Endothelial cell of umbilical vein (primary cell): ENCODE measurements at regions not wholly inside any gene's neighbourhood (a gene's known extent, or its start where the extent isn't known, plus 50 kb on each side); places are given as distances from the start of the nearest gene placed in this dataset.

Experiments
- BruUV-seq: library from RNA; stranded (reverse); fragments of 400-500 nt; replicated peaks from 2 replicates; lab custom pipeline; 2021; lab: Mats Ljungman, UMichigan
- CTCF ChIA-PET: fragments of 300-600, 350-600 bp; sonication (Branson Sonifier 250); formaldehyde crosslinking; loops from one replicate; lab custom pipeline; 2021; ENCODE audit warnings: antibody characterized with exemption, inconsistent platforms; lab: Charles Lee
- POLR2A ChIA-PET: fragments of 300-600, 350-600 bp; sonication (Branson Sonifier 250); formaldehyde crosslinking; loops from one replicate; lab custom pipeline; 2021; ENCODE audit warnings: antibody characterized with exemption, inconsistent platforms; lab: Charles Lee
- DNase-seq: peaks from one replicate; pipeline ENCODE4 v3.0.0-alpha.2; 2011; ENCODE audit warnings: low read depth, low spot score
- FAIRE-seq: peaks from 2 replicates; lab custom pipeline; 2011; peaks lifted over from hg19 to GRCh38; lab: Jason Lieb, UNC
- H2AFZ ChIP-seq: 2 replicates; pipeline ENCODE4 v1.6.0; 2012; ENCODE audit warnings: low read depth, low read length, control low read depth, inconsistent platforms
- H3K27ac ChIP-seq: 2 replicates; pipeline ENCODE4 v1.5.1; 2011; ENCODE audit warnings: low read depth, mild to moderate bottlenecking, control low read depth, low read length, moderate library complexity; ENCODE audit not compliant: insufficient read depth
- H3K27me3 ChIP-seq, 2 experiments: 2 replicates each; pipeline versions ENCODE4 v1.6.0 to v1.6.1; 2011; ENCODE audit warnings: low read length in 2 of 2, mixed read lengths in 1 of 2; ENCODE audit not compliant: control insufficient read depth in 2 of 2, insufficient read depth in 2 of 2
- H3K36me3 ChIP-seq, 2 experiments: 2 replicates in 1 of 2; 3 replicates in 1 of 2; pipeline ENCODE4 v1.5.1; 2011; ENCODE audit warnings: low read length in 2 of 2, mild to moderate bottlenecking in 1 of 2, moderate library complexity in 1 of 2; ENCODE audit not compliant: control insufficient read depth in 2 of 2, insufficient read depth in 2 of 2; ENCODE audit errors: extremely low read depth in 1 of 2
- H3K4me1 ChIP-seq: 3 replicates; pipeline ENCODE4 v1.5.1; 2011; ENCODE audit warnings: mild to moderate bottlenecking, low read length; ENCODE audit not compliant: control insufficient read depth, insufficient read depth; ENCODE audit errors: extremely low read depth
- H3K4me2 ChIP-seq: 2 replicates; pipeline ENCODE4 v1.6.1; 2011; ENCODE audit warnings: low read length, control low read depth, mixed read lengths; ENCODE audit not compliant: insufficient read depth
- H3K4me3 ChIP-seq, 3 experiments: fragments of 200-600 bp in 1 of 3; sonication (generic), shearing (Covaris generic) in 1 of 3; replicated peaks in 1 of 3; 2 replicates each; pipeline ENCODE4 v1.5.1; 2011 to 2016; ENCODE audit warnings: control low read depth in 3 of 3, low read length in 3 of 3, mild to moderate bottlenecking in 2 of 3, inconsistent platforms in 1 of 3, low read depth in 1 of 3, moderate library complexity in 1 of 3; ENCODE audit not compliant: insufficient read depth in 1 of 3
- H3K79me2 ChIP-seq: 2 replicates; pipeline ENCODE4 v1.6.0; 2012; ENCODE audit warnings: low read length, inconsistent platforms; ENCODE audit not compliant: control insufficient read depth, insufficient read depth
- H3K9ac ChIP-seq: replicated peaks from 2 replicates; pipeline ENCODE3; 2011; ENCODE audit warnings: low read length, control low read depth; ENCODE audit not compliant: insufficient read depth; ENCODE audit errors: extremely low read depth
- H3K9me1 ChIP-seq: replicated peaks from 3 replicates; pipeline ENCODE4 v1.6.0; 2011; ENCODE audit warnings: mild to moderate bottlenecking, low read length; ENCODE audit not compliant: control insufficient read depth, insufficient read depth; ENCODE audit errors: extremely low read depth
- H3K9me3 ChIP-seq: replicated peaks from 2 replicates; pipeline ENCODE4 v1.5.1; 2012; ENCODE audit warnings: low read length, inconsistent platforms; ENCODE audit not compliant: control insufficient read depth, insufficient read depth
- H4K20me1 ChIP-seq: replicated peaks from 2 replicates; pipeline ENCODE3; 2011; ENCODE audit warnings: mild to moderate bottlenecking, low read length; ENCODE audit not compliant: control insufficient read depth, insufficient read depth; ENCODE audit errors: extremely low read depth
- CTCF ChIP-seq, 2 donors: IDR thresholded peaks; 1 replicate in 1 of 2; 2 replicates in 1 of 2; pipeline ENCODE4 v1.5.1; 2011; ENCODE audit warnings: low read length in 2 of 2, mild to moderate bottlenecking in 2 of 2, moderate library complexity in 2 of 2, control low read depth in 1 of 2, inconsistent platforms in 1 of 2, low read depth in 1 of 2; ENCODE audit not compliant: insufficient read depth in 1 of 2; ENCODE audit errors: extremely low read depth in 1 of 2
- EZH2 ChIP-seq: IDR thresholded peaks from 2 replicates; pipeline ENCODE4 v1.6.1; 2012; ENCODE audit warnings: borderline replicate concordance, low read depth, mild to moderate bottlenecking, moderate library complexity, low read length, inconsistent platforms; ENCODE audit not compliant: severe bottlenecking
- FOS ChIP-seq: IDR thresholded peaks from 2 replicates; pipeline ENCODE4 v1.6.1; 2011; ENCODE audit warnings: mild to moderate bottlenecking, low read length, moderate library complexity, borderline replicate concordance; ENCODE audit not compliant: insufficient read depth
- GATA2 ChIP-seq: IDR thresholded peaks from 2 replicates; pipeline ENCODE4 v1.7.0; 2011; ENCODE audit warnings: low read depth, mild to moderate bottlenecking, moderate library complexity, mixed read lengths, low read length; ENCODE audit not compliant: insufficient read length, insufficient read depth
- JUN ChIP-seq: IDR thresholded peaks from 2 replicates; pipeline ENCODE4 v1.6.1; 2011; ENCODE audit warnings: borderline replicate concordance, low read depth; ENCODE audit not compliant: insufficient read length, insufficient read depth
- MYC ChIP-seq: IDR thresholded peaks from one replicate; pipeline ENCODE4 v1.6.1; 2011; ENCODE audit warnings: mild to moderate bottlenecking, low read depth, low read length
- POLR2A ChIP-seq: IDR thresholded peaks from 2 replicates; pipeline ENCODE4 v1.6.1; 2012; ENCODE audit warnings: low read depth, mild to moderate bottlenecking, control low read depth, low read length
- POLR2AphosphoS5 ChIP-seq: IDR thresholded peaks from 2 replicates; pipeline ENCODE4 v1.6.1; 2012; ENCODE audit warnings: low read depth, mild to moderate bottlenecking, control low read depth, low read length, moderate library complexity; ENCODE audit not compliant: insufficient read depth
- dilution Hi-C: fragments of 300-500 bp; cut with MboI; formaldehyde crosslinking; loops from one replicate; pipeline ENCODE4 v1.15.0; 2019; ENCODE audit warnings: low sequenced_read_pairs; ENCODE audit not compliant: extremely low pct_ligation_motif_present
- intact Hi-C: fragments of 100-400 bp; cut with micrococcal nuclease; formaldehyde crosslinking; loops from one replicate; pipeline ENCODE4 v1.10.0; 2022
- TF ChIP-seq, protein P1 (sequence below): IDR thresholded peaks from 2 replicates; pipeline ENCODE4 v1.6.1; 2011; ENCODE audit not compliant: insufficient read depth, insufficient read length

DNA sequence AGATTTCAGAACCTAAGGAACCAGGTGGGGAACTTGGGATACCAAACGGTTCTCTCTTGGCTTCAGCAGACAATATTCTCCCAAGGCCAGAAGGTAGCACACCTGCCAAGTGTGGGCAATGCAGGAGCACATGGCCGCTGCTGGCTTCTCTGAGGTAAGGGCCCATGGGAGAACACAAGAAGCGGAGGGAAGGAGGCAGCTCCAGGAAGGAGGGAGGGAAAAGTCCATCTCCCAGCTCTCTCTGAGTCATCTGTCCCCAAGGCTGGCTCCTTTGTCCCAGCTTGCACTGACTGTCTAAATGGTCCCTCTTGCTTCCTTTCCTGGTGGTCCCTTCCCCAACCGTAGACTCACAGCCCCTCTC, 557.9 kb upstream of the CADM1 start:
- Histone ChIP-seq H3K27ac (no peak overlapping the region), H3K79me2 (no peaks in the 10 kb centered on the region), H3K9me3 (no peaks in the 10 kb centered on the region), H3K4me2 (no peak overlapping the region), H3K4me1 (no peaks in the 10 kb centered on the region), H3K9me1 (no peaks in the 10 kb centered on the region), H3K27me3 (no peaks in the 10 kb centered on the region), H3K36me3 (no peaks in the 10 kb centered on the region), H3K9ac (no peak overlapping the region), H3K4me3 (no peak overlapping the region), H4K20me1 (no peaks in the 10 kb centered on the region), H2AFZ (no peak overlapping the region)
- DNase-seq (no peak), FAIRE-seq (no peak)
- dilution Hi-C loops (no loop called here), intact Hi-C loops (no loop called here)
- no peak for TF ChIP-seq GATA2
- TF ChIP-seq FOS = no peak
- no peak for TF ChIP-seq EZH2
- TF ChIP-seq POLR2AphosphoS5 = no peak
- TF ChIP-seq CTCF (IDR thresholded peaks at IDR 0.05; ENCODE audit: extremely low read depth in 1 of 2, insufficient read depth in 1 of 2, low read depth in 1 of 2, low read length in 2 of 2) = no peak
- TF ChIP-seq, protein P1, sequence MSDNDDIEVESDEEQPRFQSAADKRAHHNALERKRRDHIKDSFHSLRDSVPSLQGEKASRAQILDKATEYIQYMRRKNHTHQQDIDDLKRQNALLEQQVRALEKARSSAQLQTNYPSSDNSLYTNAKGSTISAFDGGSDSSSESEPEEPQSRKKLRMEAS = no peak
- TF ChIP-seq POLR2A = no peak
- TF ChIP-seq JUN = no peak
- TF ChIP-seq MYC = no peak
- ChIA-PET CTCF (no interaction called here), POLR2A (no interaction called here)
- no TSS peak for BruUV-seq
